NK-92 (cell line): ENCODE measurements at regions not wholly inside any gene's neighbourhood (a gene's known extent, or its start where the extent isn't known, plus 50 kb on each side); places are given as distances from the start of the nearest gene placed in this dataset.

Experiments
- DNase-seq: peaks from one replicate; lab custom pipeline; 2025; ENCODE audit not compliant: unreplicated experiment; lab: John Stamatoyannopoulos, UW

DNA sequence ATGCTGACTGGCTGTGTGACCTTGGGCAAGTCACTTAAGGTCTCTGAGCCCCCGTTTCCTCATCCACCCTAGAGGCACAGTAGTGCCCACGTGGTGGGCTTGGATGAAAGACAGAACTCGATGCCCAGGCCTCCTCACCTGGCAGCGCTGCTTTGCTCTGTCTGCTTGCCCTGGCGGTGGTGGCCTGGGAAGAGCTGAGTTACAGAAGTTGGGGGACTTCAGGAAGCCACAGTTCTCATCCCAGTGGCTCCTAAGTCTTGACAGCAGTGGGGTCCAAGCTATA is 171.5 kb upstream of the IER5L start:
- DNase-seq, result no peak

DNA sequence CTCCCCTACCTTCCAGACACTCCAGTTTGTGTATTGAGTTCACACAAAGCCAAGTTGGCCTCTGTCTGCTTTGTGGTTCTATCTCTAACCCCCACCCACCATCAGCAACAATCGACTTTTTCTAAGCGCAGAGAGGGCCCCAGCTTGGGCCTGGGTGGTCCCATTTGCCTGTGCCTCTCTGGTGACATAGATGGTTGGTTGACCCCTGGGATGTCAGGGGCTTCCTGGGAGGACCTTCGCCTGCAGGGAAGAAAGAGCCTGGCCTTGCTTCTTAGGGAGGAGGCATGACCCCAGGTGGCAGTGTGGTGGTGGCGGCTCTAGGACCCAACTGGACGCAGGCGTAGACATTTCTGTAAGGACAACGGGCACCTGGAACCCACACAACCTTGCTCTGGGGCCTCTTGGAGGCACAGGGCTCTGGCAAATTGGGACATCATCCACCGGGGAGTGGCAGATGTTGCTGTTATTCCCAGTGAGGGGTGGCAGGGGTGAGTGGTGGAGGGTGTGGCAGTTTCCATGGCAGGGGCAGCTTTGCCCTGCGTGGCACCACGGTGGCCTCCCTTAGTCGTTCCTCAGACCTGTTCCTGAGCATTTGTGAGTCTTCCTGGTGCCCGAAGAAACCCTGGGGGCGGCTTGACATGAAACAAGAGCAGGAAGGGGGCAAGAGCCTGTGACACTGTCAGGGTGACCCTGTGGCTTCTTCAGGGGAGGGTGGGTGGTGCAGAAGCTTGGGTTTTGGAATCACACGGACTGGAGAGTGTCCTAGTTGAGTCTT is 171.0 kb upstream of the IER5L start:
- no peak for DNase-seq

DNA sequence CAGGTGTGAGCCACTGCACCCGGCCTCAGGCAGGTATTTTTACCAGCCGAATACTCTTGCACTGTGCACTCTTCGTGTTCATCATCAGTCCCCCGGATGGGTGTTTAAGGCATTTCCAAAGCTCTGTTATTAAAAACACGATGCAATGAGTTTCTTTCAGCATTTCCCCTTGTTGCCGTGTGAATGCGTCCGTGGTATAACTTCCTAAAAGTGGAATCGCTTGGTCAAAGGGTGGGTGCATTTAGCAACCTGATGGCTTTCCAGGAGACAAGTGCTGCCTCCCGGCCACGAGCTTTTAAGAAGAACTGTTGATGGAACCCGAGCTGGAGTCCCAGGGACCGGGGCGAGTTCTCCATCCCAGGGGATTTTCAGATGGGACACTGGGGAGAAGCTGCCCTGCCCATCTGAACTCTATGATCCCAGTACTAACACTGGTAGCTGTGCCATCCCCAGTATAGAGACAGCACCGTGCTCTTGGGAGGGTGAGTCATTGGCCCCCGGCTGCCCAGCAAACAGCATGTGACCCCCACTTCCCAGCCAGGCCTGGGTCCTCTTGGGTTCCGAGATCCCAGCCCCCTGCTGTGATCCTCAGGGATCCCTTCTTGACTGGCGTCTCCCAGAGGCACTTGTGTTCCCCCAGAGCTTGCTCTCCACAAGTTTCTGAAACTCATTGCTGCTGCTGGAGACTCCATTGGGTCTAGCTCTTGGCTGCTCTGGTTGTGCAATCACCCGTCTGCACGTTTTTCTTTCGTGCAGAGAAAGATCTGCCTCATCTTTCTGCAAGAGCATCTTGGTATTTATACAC is 169.5 kb upstream of the IER5L start:
- DNase-seq, result no peak

DNA sequence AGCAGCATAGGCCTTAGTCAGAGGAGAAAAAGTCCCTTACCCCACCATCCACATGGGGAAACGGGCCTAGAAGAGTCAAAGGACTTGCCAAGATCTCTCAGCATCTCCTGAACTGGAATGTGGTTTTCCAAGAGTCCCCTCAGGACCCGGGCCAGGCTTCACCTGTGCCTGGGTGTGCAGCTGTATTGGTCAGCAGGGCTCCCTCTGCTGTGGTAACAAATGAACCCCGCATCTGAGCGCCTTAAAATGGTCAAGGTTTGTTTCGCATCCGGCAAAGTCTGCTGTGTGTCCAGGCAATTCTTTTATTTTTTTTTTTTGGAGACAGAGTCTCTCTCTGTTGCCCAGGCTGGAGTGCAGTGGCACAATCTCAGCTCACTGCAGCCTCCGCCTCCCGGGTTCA is 168.0 kb upstream of the IER5L start:
- DNase-seq, result no peak

DNA sequence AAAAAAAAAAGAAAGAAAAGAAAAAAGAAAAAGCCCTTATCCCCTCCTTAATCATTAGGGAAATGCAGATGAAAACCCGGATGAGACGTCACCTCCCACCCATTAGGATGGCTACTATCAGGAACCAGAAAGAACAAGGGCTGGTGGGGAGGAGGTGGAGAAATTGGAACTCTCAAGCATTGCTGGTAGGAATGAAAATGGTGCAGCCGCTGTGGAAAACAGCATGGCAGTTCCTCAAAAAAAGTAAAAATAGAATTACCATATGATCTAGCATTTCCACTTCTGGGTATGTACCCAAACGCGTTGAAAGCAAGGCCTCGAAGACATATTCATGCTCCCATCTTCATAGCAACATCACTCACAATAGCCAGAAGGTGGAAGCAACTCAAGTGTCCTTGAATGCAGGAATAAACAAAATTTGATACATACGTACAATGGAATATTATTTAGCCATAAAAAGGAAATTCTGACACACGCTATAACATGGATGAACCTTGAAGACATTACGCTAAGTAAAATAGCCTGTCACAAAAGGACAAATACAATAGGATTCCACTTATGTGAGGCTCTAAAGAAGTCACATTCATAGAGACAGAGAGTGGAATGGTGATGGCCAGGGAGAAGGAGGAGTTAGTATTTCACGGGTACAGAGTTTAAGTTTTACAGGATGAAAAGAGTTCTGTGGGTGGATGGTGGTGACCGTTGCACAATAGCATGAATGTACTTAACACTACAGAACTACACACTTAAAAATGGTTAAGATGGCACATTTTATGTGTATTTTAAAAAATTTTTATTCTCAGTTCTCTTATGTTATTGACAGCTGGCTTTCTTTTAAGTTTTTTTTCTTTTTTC is 166.8 kb upstream of the IER5L start:
- DNase-seq, result no peak

DNA sequence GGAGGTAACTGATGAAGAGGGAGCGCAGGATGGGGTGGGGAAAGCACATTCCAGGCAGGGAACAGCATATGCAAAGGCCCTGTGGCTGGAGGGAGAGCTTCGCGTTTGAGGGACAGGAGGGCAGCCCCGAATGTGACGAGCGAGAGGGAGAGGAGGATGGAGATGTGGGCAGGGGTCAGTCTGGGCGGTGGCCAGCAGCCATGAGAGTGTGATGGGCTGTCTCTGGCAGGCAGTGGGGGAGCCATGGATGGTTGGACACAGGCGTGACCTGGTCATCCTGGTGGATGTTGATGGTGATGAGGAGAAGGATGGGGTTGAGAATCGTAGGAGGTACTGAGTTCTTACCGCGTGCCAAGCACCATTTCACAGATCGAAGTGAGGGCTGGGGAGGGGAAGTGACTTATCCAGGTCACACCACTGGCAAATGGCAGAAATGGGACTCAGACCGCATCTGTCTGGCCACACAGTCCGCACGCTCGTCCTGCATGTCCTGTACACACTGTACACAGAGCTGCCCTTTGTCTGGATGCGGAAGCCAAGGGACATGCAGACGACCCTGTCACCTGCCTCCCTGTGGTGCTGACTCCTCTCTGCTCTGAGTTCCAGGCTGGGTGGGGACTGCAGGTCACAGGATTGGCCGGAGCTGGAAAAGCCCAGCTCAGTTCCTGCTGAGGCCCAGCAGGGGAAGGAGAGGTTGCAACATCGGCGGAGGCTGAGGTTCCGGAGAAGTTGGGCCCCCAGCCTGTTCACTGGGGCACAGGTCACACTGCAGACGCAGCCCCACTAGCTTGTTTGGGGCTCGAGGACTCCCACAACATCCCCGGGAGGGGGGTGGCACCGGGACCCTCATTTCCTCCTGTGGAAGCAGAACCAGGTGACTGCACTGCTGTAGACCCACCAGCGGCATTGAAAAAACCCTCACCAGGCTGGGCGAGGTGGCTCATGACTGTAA is 165.6 kb upstream of the IER5L start:
- no peak for DNase-seq

DNA sequence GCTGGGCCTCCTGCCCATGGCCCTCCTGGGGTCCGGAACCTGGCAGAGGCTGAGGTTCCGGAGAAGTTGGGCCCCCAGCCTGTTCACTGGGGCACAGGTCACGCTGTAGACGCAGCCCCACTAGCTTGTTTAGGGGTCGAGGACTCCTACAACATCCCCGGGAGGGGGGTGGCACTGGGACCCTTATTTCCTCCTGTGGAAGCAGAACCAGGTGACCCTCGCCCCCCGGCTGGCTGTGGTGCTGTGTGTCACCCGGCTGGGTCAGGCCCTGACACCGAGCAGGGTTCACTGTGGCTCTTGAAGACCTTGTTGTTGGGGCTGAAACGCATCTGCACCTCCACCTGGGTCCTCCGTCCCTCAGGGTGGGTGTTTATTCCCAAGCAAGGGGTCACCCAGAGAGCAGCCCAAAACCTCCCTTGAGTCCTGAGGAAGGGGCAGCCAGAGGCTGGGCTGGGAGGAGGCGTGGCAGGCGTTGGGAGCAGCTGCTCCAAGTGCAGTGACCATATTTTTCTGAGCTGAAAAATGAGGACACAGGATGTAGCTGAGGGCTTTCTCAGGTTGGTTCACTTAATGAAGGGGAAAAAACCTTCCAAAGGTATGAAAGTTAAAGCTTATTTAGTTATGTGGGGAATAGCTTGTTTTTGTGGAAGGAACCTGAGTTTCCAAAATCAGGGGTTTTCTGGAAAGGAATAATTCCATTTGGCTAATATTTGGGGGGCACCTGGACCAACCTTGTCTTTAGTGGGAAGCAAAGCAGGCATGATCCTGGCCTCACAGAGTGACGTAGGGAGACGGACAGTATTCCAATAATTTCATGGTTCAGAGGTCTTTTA is 164.7 kb upstream of the IER5L start:
- no peak for DNase-seq

DNA sequence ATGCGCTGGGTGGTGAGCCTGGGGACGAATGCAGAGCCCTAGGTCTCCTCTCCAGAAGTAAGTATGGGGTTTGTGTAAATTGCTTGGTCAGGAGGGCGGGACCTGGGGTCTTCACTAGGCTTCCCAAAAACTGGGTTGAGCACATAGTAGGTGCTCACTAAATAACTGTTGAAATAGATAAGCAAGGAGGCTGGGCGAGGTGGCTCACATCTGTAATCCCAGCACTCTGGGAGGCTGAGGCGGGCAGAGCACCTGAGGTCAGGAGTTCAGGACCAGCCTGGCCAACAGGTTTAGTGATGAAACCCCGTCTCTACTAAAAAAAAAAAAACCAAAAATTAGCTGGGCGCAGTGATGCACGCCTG is 163.9 kb upstream of the IER5L start:
- DNase-seq, result no peak

DNA sequence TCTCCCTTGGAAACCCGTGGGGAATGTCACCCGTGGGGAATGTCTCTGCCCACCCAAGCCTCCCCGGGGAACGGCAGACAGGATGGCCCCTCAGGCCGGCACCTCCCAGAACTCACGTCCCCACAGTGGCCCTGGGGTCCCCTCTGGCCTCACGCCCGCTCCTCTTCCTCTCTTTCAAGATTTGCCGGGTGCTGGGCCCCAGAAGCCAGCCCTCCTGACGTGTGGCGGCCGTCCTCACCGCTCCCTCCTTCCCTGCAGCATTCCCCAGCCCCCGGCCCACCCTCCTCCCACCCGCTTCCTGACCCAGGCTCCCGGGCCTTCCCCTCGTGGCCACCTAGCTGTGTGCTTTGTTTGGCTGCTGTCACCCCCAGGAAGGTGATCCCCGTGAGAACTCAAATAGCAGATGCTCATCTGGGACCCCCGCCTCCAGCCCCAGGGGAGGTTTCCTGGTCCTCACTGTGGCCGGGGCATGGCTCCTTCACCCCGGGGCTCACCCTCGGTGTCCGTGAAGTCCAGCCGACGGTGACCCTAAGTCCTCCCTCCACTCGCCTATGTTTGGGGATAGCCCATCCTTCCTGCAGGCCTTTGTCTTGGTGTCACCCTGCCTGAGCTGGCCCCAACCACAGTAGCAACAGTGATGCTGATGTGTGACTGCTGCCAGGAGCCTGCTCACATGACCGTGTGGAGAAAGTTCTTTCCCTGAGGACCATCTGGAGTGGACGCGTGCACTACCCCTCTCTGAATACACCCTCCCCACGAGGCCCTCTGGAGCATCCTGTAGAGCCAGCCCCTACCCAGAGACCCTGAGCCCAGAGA is 163.3 kb upstream of the IER5L start:
- no peak for DNase-seq

DNA sequence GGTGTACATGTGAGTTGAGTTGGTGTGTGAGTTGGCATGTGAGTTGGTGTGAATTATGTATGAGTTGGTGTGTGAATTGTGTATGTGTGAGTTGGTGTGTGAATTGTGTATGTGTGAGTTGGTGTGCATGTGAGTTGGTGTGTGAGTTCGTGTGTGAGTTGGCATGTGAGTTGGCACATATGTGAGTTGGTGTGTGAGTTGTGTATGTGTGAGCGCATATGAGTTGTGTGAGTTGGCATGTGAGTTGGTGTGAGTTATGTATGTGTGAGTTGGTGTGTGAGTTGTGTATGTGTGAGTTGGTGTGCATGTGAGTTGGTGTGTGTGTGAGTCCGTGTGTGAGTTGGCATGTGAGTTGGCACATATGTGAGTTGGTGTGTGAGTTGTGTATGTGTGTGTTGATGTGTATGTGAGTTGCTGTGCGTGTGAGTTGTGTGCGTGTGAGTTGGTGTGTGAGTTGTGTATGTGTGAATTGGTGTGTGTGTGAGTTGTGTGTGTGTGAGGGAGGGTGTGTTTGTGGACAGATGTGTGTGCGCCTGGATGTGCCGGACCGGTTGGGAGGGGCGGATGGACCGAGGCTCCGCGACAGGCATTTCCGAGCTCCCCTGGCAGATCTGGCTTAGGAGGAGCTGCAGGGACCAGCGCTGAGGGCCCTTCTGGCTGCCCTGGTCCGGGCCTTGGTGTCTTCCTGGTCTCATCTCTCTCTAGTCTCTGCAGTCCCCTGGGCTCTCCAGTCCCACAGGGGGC is 162.5 kb upstream of the IER5L start:
- no peak for DNase-seq

DNA sequence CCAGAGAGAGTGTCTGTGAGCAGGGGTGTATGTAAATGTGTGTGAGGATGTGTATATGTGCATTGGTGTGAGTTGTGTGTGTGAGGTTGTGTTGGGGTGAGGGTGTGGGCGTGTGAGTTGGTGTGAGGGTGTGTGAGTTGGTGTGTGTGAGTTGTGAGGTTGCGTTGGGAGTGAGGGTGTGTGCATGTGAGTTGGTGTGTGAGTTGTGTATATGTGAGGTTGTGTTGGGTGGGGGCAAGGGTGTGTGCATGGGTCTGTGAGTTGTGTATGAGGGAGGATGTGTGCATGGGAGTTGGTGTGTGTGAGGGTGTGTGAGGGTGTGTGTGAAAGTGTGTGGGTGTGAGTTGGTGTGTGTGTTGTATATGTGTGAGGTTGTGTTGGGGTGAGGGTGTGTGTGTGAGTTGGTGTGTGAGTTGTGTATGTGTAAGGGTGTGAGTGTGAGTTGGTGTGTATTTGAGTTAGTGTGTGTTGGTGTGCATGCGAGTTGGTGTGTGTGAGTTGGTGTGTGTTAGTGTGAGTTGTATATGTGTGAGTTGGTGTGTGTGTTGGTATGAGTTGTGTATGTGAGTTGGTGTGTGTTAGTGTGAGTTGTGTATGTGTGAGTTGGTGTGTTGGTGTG is 161.6 kb upstream of the IER5L start:
- DNase-seq, result no peak

DNA sequence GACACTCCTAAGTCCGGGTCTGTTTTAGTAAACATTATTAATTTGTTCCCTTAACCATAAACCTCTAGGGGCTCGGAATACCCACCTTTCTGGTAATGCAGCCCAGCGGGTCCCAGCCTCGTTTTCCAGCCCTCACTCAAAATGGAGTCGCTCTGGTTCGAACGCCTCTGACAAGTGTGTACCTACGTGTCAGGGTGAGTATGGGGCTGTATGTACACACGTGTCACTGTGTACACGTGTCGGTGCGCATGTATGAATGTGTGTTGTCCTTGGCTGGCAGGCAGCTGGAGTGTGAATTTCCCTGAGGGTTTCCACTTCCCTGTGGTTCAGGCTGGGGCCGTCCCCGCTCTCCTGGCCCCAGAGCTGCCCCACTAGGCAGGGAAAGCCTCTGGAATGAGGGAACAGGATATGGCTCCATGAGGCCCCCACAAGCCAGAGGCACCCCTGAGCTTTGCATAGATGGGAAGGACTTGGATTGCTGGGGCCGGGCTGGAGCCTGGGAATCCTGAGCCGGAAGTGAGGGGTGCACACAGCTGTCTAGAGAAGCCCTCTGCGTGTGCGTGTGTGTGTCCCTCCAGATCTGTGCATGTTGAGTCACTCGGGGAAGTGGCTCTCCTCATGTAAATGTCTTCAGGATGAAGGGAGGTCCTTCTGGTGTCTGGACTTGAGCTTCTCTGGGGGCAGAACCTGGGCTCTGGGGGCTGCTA is 160.8 kb upstream of the IER5L start:
- no peak for DNase-seq

DNA sequence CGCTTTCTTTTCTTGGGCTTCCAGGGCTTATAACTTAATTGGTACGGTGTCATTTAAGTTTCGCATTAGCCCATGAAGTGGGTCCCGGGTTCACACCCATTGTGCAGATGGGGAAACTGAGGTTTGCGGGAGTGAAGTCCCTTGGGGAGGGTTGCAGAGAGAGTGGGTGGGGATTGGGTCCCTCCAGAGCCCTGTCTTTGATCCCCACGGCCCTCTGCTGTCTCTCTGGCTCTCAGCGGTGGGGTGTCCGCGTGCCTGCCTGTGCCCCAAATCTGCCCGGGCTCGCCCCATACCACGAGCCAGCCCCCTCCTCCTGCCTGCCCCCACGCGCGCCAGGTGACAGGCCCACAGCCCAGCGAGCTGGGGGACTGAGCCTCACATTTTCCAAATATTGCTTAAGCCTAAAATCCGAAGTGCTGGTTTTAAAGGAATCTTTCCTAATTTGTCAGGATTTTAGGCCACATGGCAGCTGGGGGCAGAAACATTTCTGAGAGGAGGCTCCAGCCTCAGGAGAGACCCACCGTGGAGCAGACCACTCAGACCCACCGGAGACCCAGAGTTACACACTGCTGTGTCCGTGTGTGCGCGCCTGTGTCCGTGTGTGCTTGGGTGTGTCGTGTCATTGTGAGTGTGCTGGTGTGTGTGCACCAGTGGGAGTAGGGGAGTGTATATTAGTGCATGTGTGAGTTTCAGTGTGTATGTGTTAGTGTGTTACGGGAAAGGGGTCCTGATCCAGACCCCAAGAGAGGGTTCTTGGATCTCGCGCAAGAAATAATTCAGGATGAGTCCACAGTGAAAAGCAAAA is 159.5 kb upstream of the IER5L start:
- DNase-seq, result no peak

DNA sequence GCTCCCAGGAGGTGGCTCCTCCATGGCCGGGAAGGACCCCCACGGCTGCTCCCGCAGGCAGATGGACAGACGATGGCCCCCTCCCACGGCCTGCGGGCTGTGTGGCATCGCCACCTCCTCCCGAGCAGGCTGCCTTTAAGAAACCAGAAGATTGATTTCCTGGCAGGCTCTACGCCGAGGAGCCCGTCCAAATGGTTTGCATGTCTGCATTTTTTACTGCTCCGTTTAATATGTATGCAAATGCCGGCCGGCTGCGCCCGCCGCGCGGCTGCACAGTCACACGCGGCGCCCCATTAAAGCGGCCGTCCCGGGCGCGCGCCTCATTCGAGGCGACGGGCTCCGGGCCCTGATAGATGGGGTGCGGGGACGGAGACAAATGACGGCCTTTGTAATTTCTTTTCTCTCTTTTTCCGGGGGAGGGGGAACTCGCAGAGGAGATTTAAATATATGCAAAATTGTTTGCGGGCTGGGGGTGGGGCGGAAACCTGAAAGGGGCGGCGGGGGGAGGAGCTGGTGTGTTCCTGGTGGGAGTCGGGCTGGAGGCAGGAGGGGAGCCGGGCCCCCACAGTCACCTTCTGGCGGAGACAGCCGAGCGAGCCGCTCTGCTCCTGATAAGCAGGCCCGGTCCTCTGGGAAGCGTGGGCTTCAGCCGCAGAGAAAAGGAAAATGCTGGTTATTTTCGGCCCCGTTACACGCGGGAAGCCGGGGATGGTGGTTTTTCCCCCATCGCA is 158.7 kb upstream of the IER5L start:
- no peak for DNase-seq

DNA sequence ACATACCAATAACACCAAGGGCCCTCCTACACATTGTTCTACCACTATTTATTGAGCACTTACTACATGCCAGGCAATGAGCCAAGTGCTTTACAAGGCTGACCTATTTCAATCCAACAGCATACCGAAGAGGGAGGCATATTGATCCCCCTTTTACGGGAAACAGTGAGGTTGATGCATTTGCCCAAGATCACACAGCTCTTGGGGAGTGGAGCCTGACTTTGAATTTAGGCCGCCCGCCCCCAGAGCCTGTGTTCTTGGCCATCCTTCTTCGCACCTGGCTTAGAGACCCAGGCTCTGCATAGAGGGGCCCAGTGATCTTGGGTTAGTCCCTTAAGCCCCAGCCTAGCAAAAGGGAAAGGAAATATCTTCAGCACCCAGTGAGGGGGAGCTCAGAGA is 158.1 kb upstream of the IER5L start:
- DNase-seq, result no peak
